GM19238 (cell line): ENCODE measurements at regions not wholly inside any gene's neighbourhood (a gene's known extent, or its start where the extent isn't known, plus 50 kb on each side); places are given as distances from the start of the nearest gene placed in this dataset.
"Not testable (repeated sequence)": the region's sequence is repeated elsewhere in the genome, so short reads cannot be mapped to it uniquely, and the experiment has no call there.

Experiments used
- DNase-seq: peaks from one replicate; pipeline ENCODE4 v3.0.0; 2011; ENCODE audit warnings: low spot score; ENCODE audit not compliant: insufficient read length

DNA sequence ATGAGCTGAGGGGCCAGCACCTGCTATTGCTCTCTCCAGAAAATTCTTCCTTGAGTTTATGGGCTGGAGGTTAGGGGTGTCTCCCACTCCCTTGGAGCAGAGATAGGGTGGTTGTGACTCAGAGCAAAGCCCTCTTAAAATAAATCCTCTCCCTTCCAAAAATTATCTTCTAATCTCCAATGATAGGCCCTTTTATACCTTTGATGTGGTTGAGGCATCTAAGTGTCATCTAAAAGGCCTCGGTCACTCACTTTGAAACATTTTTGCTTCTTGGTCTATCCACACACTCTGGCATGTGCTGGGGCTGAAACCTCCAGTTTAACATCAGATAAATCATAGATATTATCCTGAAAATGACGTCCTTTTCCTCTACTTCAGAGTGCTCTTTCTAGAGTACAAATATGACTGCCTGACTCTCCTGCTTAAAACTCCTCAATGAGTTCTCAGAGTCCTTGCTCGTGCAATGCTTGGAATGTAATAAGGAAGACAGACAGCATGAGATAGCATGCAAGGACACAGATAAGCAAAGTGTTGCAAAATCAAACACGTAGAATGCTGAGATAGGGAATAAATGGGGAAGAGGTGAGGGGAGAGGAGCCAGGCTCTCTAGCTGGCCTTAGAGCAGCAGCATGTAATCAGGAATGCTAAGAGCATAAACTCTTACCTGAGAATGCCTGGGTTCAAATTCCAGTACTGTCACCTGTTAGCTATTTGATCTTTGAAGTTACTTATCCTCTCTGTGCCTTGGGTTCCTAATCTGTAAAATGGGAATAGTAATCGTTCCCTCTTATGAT lies 374.1 kb upstream of the CITED2 start:
- DNase-seq: no peak

DNA sequence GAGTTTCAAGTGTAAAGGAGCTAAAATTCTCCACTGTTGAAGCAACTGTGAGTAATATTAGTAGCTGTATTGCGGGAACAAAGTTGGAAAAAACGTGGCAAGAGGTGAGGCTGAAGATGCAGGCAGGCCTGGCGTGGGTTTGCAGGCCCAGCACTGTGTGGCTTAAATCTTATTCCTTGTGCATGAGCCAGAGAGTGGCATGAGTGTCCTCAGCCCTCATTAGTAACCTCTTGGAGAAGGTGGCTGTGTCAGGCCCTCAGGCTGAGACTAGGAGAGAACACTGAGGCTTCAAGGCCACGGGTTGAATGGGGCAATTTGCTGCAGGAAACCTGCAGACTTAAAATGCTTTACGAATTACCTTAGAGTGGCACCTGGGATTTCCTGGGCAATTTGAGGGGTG lies 372.7 kb upstream of the CITED2 start:
- DNase-seq: no peak

DNA sequence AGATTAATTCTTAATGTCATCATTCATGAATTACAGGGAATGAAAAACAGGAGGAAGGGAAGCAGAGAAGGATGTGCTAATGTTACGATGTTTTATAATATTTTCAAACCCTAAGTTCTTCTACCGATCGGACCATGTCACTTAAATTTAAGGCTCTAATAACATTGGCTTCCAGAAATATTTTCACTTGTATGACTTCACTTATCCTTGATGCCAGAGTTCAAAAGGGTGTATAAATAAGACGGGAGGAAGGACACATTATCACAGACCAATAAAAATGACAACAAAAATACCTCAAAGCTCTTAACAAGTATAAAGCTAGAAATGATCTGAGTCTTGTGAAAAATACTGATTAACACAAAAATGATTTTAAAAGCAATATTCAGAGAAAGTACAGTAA lies 370.4 kb upstream of the CITED2 start:
- no peak for DNase-seq

DNA sequence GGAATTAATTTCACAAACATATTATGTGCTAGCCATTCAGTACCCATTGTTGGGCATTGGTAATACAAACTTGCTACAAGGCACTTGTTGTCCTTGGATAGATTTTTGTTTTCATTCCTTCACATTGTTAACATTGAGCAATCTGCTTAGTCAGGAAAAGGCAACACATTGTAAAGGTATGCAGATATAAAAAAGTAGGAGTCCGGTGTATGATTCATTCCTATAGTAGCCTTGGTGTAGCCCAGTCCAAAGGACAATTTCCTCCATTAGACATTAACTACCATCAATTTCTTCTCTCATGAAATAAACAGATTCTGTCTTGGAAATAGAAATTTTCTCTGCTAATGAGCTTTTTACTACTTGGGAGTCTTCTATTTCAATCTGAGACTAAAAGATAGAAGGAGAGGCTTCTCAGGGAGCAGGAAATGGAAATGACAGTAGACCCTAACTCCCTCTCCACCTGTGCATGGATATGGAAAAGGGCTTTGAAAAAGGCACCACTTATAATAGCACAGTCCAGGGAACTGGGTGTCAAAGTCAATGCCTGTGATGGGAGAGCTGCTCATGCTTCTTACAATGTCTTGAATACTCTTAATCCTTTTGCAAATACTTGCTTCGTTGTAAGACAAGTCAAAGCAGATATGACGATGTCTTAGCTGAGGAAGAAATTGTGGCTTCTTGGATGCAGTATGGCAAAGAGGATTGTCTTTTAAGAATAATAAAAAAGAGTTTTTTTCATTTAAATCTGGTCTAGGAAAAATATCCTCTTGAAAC lies 369.4 kb upstream of the CITED2 start:
- DNase-seq: no peak

DNA sequence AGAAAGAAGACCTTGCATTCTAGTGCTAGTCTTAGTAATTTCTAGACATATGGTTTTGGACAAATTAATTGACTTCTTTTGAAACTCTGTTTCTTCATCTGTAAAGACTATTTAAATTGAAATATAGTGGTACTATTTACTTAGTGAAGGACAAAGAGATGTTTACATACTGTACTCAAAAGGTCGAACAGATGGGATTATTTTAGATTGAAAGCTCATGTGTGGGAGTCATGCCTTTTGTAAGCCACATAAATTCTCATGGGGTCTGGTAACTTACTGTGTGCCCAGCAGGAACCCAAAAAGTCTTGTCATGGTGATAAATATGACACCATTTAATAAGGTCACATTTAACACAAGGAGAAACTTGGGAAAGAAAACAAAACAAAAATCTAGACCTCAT lies 368.2 kb upstream of the CITED2 start:
- no peak for DNase-seq

DNA sequence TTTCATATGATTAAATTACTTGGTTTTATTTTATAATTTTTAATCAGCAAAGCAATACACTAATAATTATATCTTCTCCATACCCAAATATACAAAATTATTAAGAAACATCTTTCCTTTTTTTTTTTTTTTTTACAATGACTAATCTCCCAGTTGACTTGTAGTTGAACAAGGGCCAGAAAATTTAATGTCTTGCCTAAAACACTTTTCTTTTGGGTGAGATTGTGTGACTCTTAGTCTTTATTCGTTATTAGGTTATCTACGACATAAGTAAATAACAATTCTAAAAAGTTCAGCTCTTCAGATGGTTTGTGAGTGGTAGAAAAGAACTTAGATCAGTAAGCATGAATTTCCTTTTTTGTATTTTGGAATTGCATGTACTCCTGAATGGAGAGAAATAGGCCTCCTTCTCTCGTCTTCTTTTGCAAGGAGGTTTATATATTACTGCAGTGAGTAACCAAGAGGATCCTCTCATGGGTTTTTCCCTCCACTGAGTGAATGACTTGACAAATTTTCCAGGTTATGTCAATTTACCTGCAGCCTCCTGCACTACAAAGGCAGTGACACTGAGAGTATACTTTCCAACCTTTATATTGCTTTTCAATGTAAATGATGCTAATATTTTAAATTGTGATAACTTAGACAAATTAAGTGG lies 364.5 kb upstream of the CITED2 start:
- DNase-seq: no peak

DNA sequence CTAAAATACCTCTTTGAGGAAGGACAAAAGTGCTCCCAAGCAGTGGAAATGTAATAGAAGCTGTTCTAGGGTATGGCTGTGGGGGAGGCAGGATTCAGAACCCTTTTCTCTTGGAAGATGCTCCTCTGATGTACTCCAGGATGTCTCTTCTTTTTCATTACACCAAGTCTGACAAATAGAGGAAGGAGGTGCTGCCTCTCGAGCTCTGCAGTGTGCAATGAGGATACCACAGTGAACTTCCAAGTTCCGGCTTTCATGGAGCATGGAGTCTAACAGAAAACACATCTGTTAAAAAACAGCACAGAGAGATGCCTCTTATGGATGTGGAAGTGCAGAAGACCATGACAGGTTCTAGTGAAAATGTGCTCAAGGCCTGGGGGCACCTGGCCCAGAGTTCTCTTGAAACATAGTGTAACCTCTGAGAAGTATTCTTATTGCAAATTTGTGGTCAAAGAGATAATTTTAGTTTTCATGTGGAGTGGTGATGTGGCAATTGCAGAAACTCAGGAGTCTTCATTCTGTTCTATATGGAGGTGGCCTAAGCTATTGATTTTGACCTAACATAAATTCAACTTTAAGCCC lies 362.0 kb upstream of the CITED2 start:
- no peak for DNase-seq

DNA sequence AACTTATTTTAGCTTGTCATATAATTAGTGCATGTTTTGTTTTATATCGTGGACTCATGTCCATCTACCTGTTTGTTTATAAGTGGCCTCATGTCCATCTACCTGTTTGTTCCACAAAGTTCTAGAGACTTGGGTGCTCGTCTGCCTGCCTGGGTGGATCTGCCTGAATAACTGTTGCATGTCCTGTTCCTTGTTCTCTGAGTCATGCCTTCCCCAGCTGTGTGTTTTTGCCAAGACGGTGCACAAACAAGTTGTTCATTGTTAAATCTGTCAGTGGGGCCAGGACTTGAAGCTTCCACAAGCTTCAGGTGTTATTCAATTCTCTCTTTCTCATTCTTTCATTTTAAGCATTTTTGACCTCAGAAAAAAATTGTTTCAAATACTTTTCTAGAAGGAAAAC lies 358.0 kb upstream of the CITED2 start:
- no peak for DNase-seq

DNA sequence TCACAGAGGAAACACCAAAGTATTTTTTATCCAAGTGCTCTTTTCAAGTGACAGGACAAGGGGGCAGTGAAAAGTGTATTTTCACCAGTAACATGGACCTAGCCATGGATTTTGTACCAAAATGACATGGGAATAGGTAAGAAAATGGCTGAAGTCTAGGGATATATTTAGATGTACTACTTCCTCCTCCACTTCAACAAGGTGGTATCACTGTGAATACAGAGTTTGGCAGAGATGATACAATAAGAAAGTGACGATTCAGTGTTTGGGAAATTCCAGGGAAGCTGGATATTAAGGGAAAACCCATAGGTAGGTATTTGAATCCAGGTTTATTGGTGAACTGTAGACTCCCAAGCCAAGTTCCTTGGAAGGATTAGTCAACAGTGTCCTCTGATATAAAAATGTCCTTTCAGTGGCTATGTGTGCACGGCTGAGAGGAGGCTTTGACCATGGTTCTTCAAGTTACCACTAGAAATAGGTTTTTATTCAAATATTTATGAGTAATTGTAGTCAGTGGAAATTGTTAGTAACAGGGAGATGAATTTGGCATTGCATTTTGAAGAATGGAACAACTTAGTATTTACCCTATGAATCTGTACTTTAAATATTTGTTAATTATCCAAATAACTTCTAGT lies 356.0 kb upstream of the CITED2 start:
- DNase-seq: no peak

DNA sequence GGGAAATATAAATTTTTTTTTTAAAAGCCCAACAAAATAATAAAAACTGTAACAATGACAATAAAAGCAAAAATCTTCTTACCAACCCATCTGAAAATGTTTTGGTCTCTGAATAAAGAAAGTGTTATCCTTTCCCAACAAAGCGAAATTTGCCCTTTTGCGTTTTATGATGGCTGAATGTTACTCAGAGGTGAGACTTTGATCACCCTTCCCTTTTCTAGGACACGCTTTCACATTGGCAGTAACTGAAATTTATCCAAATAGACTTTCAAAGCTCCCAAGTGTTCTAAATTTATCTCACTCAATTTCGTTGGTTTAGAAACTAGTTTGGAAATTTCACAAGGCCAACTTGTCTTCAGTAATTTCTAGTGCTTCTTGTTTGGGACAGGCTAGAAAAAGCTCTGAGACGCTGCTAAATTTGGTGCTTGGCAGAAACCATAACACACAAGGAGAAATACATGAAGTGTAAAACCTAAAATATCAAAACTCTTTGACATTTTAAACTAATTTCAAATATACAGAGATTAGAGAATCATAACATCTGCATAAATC lies 354.5 kb upstream of the CITED2 start:
- DNase-seq: no peak

DNA sequence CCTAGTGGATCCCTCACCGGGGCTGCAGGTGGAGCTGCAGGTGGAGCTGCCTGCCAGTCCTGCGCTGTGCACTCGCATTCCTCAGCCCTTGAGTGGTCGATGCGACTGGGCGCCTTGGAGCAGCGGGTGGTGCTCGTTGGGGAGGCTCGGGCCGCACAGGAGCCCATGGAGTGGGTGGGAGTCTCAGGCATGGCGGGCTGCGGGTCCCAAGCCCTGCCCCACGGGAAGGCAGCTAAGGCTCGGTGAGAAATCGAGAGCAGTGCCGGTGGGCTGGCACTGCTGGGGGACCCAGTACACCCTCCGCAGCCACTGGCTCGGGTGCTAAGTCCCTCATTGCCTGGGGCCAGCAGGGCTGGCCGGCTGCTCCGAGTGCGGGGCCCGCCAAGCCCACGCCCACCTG lies 351.8 kb upstream of the CITED2 start:
- not testable (repeated sequence) for DNase-seq

DNA sequence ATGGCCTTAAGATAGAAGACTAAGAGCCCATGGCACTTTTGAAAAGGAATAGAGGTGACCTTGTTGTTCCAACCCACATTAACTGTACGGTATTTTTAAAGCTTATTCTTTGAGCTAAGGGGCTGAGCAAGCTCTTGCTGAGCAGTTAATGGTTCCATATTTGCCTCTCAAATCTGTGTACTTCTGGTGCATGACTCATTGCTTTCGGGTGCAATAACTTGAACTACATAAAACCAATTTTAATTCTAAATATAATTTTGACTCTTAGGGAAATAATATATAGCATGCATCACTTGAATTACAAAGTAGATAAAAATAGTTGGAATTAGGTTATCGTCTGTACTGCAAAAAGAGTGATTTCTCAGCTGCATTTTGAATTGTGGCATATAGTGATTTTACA lies 348.1 kb upstream of the CITED2 start:
- no peak for DNase-seq

DNA sequence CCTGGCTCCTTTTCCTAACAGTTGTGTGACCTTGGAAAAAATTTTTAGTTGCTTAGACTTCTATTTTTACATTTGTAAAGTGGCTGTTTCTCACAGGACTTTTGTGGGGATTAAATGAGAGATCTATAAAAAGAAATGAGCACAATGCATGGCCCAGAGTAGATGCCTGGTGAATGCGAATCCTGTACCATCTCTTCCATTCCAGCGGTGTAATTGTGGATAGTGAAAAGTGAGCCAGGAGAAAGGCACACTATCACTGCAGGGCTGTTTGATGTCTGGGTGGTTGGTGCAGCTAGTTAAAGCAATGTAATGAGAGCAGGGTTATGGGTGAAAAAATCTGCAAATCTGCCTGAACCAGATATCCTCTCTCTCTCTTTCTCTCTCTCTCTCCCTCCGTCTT lies 347.5 kb upstream of the CITED2 start:
- DNase-seq: no peak

DNA sequence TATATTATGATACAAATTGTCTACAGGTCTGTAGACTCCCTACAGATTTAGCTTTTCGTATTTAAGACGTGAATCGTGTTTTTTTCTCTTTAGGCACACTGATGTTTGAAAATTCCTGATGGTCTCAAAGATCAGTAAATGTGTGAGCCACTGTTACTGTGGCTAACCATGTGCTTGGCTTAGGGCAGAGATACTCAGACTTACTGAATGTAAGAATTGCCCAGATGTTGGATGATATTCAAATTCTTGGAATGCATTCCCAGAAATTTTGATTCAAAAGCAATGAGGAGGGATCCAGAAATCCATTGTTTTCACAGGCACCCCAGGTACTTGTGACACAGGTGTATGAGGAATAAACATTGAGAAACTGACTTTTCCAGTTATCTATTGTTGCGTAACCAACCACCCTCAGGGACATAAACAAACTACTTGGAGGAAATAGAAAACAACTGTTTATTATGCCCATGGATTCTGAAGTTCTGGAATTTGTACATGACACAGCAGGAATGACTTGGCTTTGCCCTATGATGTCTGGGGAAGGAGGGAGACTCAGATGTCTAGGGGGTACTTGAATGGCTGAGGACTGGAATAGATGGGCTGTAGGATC lies 339.6 kb upstream of the CITED2 start:
- no peak for DNase-seq

DNA sequence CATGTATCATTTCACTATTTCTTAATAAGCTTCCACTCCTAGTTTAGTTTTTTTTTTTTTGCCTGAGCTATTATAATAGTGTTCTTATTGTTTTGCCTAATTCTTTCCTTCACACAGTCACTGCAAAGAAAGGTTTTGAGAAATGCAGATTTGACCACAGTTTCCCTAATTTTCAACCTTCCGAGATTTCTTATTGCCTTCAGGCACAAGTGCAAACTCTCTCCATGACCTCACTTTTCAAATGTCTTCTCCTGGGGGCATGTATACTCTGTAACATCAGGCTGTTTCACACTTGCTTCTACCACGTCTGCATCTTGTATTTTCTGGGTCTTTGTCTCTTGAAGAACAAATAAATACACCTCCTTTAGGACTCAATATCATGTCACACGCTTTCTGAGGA lies 339.0 kb upstream of the CITED2 start:
- no peak for DNase-seq

DNA sequence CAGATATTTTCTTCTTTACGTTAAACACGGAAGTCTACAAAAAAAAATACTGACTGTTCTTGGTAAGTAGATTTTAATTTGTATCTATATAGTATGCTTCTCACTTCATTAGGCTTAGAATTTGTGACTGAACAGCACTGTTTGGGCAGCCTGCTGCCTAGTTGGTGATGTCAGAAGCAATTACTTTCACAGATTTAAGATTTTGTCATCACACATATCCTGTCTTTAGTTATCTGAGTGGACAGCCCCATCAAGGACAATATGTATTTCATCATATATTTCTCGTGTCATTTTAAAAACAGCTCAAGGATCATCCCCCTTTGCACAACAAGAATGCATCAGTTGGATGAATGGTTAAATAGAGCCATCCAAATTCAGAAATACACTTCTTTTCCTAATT lies 338.4 kb upstream of the CITED2 start:
- no peak for DNase-seq

DNA sequence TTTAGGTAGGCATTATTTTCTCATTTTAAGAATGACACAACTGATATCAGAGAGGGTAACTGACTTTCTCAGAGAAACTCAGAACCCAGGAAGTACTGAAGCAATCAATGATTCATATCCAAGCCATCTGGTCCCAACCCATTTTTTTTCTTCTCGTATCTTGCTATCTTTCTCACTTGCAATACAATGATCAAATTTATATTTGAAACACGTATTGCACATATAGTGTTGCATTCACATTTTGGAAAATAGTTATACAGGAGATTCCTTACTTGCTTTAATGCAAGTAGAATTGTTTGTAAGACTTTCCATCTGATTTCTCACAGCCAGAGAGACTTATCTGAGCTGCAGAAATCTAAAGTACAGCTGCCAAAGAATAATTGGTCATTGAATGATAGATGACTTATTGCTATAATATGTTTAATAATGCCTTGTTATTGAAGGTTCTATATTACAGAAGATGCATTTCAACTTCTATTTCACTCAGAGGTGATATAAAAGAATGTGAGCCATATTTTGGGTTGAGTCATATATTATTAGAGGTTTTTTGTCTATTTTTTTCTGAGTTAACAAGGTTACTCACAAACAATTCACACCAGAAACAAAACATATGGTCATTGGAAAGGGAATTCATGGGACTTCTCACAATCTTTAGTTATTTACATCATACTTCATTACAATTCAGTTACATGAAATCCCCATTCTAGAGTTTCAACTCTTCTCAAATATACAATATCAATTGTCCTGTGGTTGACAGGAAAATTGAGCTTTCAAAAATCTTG lies 337.5 kb upstream of the CITED2 start:
- DNase-seq: no peak

DNA sequence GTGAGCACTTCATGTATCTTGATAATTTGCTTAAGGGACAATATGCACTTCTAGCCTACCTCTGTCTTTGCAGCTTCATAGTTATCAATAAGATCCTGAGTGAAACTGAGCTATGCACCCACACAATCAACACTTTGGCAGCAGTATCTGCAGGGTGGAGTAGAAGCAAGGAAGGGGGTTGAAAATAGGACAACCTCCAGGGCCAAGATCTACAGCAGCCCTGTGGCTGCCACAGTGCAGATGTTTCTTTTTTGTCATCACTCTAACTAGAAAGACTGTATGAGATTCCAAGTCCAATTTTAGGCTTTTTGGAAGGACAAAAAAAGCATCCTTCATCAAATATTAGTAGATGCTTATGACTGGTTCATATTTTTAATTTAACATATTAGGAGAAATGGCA lies 336.1 kb upstream of the CITED2 start:
- DNase-seq: no peak

DNA sequence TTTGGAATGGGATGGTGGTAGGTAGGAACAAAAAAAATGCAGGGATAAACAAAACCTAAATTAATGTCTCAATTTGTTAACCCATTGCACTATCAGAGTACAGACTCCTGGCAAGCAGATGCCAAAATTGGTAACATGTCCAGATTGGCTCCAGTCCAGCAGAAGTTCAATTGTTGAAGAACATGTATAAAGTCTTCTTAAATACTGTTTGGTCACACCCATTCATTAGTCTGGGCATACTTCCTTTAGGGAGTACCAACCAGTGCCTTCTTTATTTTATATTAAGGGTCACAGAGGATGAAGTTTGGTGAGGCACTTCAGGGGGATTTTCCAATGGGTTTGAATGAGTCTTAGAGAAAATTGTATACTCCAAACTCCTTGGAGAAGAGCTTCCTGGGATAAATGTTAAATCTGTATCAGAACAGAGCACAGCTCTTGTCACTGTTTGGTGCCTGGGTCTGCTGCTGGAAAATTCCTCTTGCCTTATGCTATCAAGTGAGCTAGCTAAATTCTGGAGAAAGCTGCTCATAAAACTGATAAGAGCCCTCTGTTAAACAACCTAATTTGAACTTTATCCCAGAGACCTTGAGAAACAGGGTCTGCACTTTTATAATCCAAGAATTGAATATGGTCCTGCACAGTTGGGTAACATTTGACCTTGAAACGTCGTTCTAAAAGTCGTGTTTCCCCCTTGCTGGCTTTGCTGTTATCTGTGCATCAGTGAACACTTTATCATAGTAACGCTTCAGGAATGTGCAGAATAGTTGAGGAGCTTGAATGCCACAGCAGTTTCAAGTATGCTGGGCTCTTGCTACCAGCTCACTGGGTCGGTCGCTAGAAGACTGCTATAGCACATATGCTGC lies 334.1 kb upstream of the CITED2 start:
- DNase-seq: no peak
